Chondrocyte (in vitro differentiated cells): ENCODE measurements at regions not wholly inside any gene's neighbourhood (a gene's known extent, or its start where the extent isn't known, plus 50 kb on each side); places are given as distances from the start of the nearest gene placed in this dataset.

Experiments used
- DNase-seq: peaks from one replicate; pipeline ENCODE4 v3.0.0; 2021; ENCODE audit warnings: mixed read lengths, low spot score
- H3K27ac Mint-ChIP-seq: one replicate; pipeline ENCODE4 v1.8.0; 2021; ENCODE audit warnings: mild to moderate bottlenecking, moderate library complexity, mixed read lengths; ENCODE audit not compliant: unreplicated experiment
- H3K27me3 Mint-ChIP-seq: 2 replicates; pipeline ENCODE4 v1.8.0; 2021; ENCODE audit warnings: low read depth, mixed read lengths
- H3K36me3 Mint-ChIP-seq: 2 replicates; pipeline ENCODE4 v1.8.0; 2021; ENCODE audit warnings: low read depth, mixed read lengths
- H3K4me1 Mint-ChIP-seq: 2 replicates; pipeline ENCODE4 v1.8.0; 2021; ENCODE audit warnings: low read depth, mild to moderate bottlenecking, mixed read lengths
- H3K4me3 Mint-ChIP-seq: one replicate; pipeline ENCODE4 v1.8.0; 2021; ENCODE audit warnings: mild to moderate bottlenecking, moderate library complexity, mixed read lengths; ENCODE audit not compliant: unreplicated experiment
- H3K9me3 Mint-ChIP-seq: 2 replicates; pipeline ENCODE4 v1.8.0; 2021; ENCODE audit warnings: low read depth, mixed read lengths
- CTCF ChIP-seq: fragments of 200-600 bp; sonication (generic); IDR thresholded peaks from 2 replicates; pipeline ENCODE4 v1.5.0; 2021; ENCODE audit warnings: antibody characterized with exemption, mild to moderate bottlenecking, moderate library complexity

- peak; percentile 54 for DNase-seq
- TF ChIP-seq CTCF: no peak
These were observed 113.1 kb downstream of the TPRA1 start for GRCh38 chr3:127477396-127477795.

GRCh38 chr3:127476936-127477335 lies 113.6 kb downstream of the TPRA1 start:
- no peaks in the 10 kb centered on the region for H3K9me3 Mint-ChIP-seq
- DNase-seq: peak; percentile 41
- no peak overlapping the region for H3K4me3 Mint-ChIP-seq
- H3K27ac Mint-ChIP-seq: no peak overlapping the region
- no peaks in the 10 kb centered on the region for H3K4me1 Mint-ChIP-seq
- H3K36me3 Mint-ChIP-seq: peaks cover 1% of the 10 kb centered on the region
- H3K27me3 Mint-ChIP-seq: peaks cover 30% of the 10 kb centered on the region
- no peak for TF ChIP-seq CTCF

More at GRCh38 chr3:127477396-127477795, 113.1 kb downstream of the TPRA1 start:
- H3K4me3 Mint-ChIP-seq: no peak overlapping the region
- no peaks in the 10 kb centered on the region for H3K4me1 Mint-ChIP-seq
- no peak overlapping the region for H3K27ac Mint-ChIP-seq
- peaks cover 33% of the 10 kb centered on the region for H3K27me3 Mint-ChIP-seq
- no peaks in the 10 kb centered on the region for H3K9me3 Mint-ChIP-seq
- H3K36me3 Mint-ChIP-seq: peaks cover 1% of the 10 kb centered on the region

GRCh38 chr3:127475975-127476705 lies 114.4 kb downstream of the TPRA1 start:
- TF ChIP-seq CTCF: no peak
- Mint-ChIP-seq H3K4me1 (no peaks in the 10 kb centered on the region), H3K27ac (no peak overlapping the region), H3K36me3 (peaks cover 1% of the 10 kb centered on the region), H3K9me3 (no peaks in the 10 kb centered on the region), H3K27me3 (peaks cover 29% of the 10 kb centered on the region), H3K4me3 (no peak overlapping the region)
- DNase-seq: peak; percentile 21

GRCh38 chr3:127475391-127475790 lies 115.1 kb downstream of the TPRA1 start:
- Mint-ChIP-seq H3K9me3 (no peaks in the 10 kb centered on the region), H3K4me3 (no peak overlapping the region), H3K36me3 (peaks cover 1% of the 10 kb centered on the region), H3K27me3 (peaks cover 27% of the 10 kb centered on the region), H3K4me1 (no peaks in the 10 kb centered on the region), H3K27ac (no peak overlapping the region)
- TF ChIP-seq CTCF: no peak
- DNase-seq: peak; percentile 56

- no peak overlapping the region for H3K4me3 Mint-ChIP-seq
- DNase-seq: no peak
- H3K4me1 Mint-ChIP-seq: no peaks in the 10 kb centered on the region
- H3K36me3 Mint-ChIP-seq: peaks cover 1% of the 10 kb centered on the region
- peaks cover under 1% of the 10 kb centered on the region for H3K9me3 Mint-ChIP-seq
- H3K27me3 Mint-ChIP-seq: peaks cover 28% of the 10 kb centered on the region
- TF ChIP-seq CTCF: peak; percentile 57
- no peak overlapping the region for H3K27ac Mint-ChIP-seq
These were observed 117.1 kb downstream of the TPRA1 start for GRCh38 chr3:127473244-127474024.
